ENCODE measurements at regions not wholly inside any gene's neighbourhood (a gene's known extent, or its start where the extent isn't known, plus 50 kb on each side); places are given as distances from the start of the nearest gene placed in this dataset.

DNA sequence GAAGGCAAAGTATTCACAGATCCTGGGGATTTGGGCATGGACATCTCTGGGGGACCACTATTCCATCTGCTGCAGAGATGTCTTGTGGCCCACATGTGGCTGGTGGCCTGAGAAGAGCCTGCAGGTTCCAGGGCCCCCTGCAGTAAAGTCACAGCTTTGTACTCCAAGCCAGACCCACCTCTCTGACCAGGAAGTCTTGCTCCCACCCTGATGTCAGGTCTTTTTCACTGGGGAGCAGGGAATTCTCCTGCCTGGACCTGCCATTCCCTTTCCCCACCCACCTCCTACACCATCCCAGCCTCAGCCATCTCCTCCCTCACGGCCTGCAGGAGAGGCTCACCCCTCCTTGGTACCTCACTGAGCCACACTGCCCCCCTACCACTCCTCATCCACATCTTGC, 211.8 kb downstream of the SMAD2 start:
- no peak overlapping the region for H3K27ac ChIP-seq
- TF ChIP-seq ZFX (IDR thresholded peaks at IDR 0.05; ENCODE audit: borderline replicate concordance) (no peak), CTCF (IDR thresholded peaks at IDR 0.05) (no peak)

DNA sequence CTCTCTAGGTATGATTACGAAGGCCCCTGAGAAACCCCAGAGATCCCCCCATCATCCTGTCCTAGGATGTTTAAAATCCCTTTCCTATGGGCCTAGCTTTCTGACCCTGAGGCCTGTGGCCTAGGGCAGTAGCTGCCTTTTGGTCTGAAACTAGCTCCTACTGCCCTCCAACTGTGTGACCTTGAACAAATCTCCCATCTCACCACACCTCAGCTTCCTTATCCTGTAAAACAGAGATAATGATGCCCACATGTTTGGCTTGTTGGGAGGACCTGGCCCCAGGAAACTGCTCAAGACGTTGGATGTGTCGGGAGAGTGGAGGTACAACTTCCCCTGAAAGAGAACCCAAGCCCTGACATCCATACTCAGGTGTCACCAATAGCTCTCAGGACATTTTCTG, 213.2 kb downstream of the SMAD2 start:
- no peak overlapping the region for H3K27ac ChIP-seq
- TF ChIP-seq ZFX (IDR thresholded peaks at IDR 0.05; ENCODE audit: borderline replicate concordance): no peak
- TF ChIP-seq CTCF (IDR thresholded peaks at IDR 0.05): no peak

GRCh38 chr18:47716632-47717185, 213.8 kb downstream of the SMAD2 start:
- H3K27ac ChIP-seq: no peak overlapping the region
- no peak for TF ChIP-seq CTCF (IDR thresholded peaks at IDR 0.05)
- no peak for TF ChIP-seq ZFX (IDR thresholded peaks at IDR 0.05; ENCODE audit: borderline replicate concordance)

- TF ChIP-seq CTCF (IDR thresholded peaks at IDR 0.05): no peak
- no peak for TF ChIP-seq ZFX (IDR thresholded peaks at IDR 0.05; ENCODE audit: borderline replicate concordance)
- no peak overlapping the region for H3K27ac ChIP-seq
These were observed 220.0 kb downstream of the SMAD2 start for GRCh38 chr18:47710451-47710850.

DNA sequence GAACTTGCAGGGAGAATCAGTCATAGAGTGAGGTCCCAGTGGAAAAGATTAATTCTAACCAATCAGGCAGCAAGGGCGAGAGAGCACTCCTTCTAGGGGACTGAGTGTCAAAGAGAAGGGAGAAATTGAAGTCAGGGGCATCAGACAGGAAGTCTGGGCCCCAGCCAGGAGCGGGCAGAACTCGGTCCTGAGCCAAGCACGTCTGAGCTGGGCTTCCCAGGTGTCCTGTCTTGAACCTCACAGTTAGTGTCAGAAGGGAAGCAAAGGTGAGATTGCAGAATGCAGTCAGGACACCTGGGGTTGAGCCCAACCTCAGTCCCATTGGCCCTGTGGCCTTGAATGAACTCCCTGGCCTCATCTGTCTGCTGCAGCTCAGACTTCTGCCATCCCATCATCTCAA, 220.9 kb downstream of the SMAD2 start:
- TF ChIP-seq ZFX (IDR thresholded peaks at IDR 0.05; ENCODE audit: borderline replicate concordance) (no peak), CTCF (IDR thresholded peaks at IDR 0.05) (no peak)
- no peak overlapping the region for H3K27ac ChIP-seq

- TF ChIP-seq CTCF (IDR thresholded peaks at IDR 0.05) (no peak), ZFX (IDR thresholded peaks at IDR 0.05; ENCODE audit: borderline replicate concordance) (no peak)
- H3K27ac ChIP-seq: no peak overlapping the region
These were observed 222.3 kb downstream of the SMAD2 start for GRCh38 chr18:47708206-47708605.

DNA sequence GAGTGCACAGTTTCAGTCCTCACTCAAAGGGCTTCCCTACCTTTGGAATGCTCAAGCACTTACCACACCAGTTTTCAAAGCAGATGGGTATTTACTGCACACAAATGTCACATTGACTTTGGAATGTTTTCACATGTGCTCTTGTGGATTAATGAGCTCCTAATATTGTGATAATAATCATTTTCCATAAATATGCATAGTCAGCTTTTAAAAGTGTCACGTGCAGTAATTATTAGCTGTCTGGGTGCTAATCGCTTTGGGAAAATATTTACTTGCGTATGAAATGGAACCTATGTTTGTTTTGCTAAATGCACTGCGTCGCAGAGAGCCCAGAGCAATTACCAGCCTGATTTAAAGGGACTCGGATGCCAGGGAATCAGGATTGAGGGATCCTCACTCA, 229.3 kb downstream of the SMAD2 start:
- no peak overlapping the region for H3K27ac ChIP-seq
- no peak for TF ChIP-seq CTCF (IDR thresholded peaks at IDR 0.05)
